ENCODE measurements at regions not wholly inside any gene's neighbourhood (a gene's known extent, or its start where the extent isn't known, plus 50 kb on each side); places are given as distances from the start of the nearest gene placed in this dataset.
A peak's percentile ranks its signal among the peaks of the same experiment; 100 is the strongest.

- no peak for DNase-seq
These were observed 87.3 kb upstream of the TOMM7 start for GRCh38 chr7:22909917-22910316.

DNA sequence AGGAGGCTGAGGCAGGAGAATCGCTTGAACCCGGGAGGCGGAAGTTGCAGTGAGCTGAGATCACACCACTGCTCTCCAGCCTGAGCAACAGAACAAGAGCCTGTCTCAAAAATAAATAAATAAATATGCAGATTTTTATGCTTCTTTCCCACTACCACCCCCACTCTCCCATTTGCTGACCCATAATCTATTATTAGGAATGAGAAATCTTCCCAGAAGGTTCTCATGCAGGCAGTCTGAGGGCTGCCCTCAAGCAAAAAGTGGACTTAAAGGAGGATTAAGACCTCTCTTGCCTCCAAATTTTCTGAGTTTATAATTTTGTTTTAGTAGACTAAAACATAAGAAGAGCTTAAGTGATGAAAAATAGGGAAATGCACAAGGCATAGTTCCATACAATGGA lies 85.2 kb upstream of the TOMM7 start:
- no peak for DNase-seq

- no peak for DNase-seq
These were observed 78.1 kb upstream of the TOMM7 start for GRCh38 chr7:22900784-22901183.

DNA sequence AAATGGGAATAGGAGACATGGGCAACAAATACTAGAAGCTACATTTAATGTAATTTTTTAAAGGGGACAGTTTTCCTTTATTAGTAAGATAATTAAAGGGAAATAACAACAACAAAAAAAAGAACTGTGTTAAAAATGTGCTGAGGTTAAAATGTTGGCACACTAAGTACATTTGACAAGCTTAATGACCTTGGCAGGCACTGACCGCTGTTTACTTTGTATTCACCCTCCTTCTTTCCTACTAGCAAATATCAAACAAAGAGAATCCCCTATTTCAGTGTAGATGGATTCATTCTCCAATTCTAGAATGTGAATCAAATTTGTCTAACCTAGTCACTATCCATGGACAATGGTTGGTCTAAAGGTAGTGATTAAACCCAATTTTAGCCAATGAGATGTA lies 77.5 kb upstream of the TOMM7 start:
- peak; percentile 25 for DNase-seq

GRCh38 chr7:22896917-22897316 lies 74.3 kb upstream of the TOMM7 start:
- DNase-seq: no peak

- DNase-seq: no peak
These were observed 73.1 kb upstream of the TOMM7 start for GRCh38 chr7:22895828-22896165.

DNA sequence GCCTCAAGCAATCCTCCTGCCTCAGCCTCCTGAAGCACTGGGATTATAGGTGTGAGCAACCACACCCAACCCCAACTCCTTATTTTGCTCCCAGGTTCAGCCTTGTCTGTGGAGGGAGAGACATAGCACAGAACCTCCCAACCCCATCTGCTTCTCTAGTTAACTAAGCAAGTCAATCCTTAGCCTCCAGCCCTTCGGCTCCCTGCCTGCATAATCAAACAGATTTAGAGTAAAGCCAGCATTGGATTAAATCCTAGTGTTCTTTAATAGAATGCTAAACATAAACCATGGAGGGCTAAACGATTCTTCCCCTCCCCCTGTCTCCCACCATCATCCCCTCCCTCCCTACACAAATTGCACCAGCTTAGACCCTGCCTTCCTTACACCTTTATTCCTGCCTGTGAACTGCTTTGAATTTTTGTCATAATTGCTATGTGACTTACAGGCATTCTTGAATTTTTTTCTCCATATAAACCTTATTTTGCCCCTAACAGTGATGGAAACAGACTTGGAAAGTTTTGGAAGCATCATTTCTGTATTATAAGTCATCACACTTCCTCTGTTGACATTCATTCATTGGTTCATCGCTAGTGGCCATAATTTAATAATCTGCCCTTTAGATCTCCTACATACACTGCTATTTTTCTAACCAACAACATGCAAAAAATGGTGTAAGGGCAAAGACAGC lies 72.6 kb upstream of the TOMM7 start:
- no peak for DNase-seq

DNA sequence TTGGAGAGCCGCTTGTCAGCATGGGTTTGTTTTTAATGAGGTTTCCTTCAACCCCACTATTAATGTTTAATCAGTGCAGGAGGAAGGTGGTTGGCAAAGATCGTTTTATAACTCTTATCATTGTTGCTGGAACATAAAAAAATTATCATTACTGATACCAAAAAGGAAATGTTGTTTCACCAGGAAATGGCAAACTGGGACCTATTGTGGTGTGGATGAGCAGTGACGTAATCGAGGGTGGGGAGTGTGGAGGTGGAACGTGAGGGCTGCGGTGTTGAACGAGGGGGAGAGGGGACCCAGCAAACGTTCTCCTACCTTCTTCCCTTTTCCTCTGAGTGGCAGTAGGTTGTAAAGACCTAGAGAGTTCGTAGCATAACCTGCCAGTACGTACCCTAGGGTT lies 71.9 kb upstream of the TOMM7 start:
- no peak for DNase-seq

DNA sequence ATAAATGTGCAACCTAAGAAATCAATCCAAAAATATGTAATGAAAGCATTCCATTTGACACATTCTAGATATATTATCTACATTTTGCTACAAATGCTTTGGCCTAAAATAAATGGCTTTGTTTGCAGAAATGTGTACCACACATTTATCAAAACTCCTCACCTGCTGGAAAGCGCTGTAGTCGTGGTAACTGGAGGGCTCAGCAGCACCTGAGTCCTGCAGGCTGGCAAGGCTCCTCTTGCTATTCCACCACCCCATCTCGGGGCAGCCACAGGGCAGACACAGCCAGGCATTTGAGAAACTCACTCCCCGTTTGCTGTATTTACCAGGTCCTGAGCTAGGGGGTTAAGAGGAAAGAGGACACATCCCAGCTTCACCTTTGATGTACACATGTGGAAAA lies 68.1 kb upstream of the TOMM7 start:
- DNase-seq: no peak

GRCh38 chr7:22885797-22886261 lies 63.2 kb upstream of the TOMM7 start:
- peak; percentile 55 for DNase-seq

- no peak for DNase-seq
These were observed 62.5 kb upstream of the TOMM7 start for GRCh38 chr7:22884911-22885788.

GRCh38 chr7:22882106-22882505 lies 59.5 kb upstream of the TOMM7 start:
- DNase-seq: no peak

DNA sequence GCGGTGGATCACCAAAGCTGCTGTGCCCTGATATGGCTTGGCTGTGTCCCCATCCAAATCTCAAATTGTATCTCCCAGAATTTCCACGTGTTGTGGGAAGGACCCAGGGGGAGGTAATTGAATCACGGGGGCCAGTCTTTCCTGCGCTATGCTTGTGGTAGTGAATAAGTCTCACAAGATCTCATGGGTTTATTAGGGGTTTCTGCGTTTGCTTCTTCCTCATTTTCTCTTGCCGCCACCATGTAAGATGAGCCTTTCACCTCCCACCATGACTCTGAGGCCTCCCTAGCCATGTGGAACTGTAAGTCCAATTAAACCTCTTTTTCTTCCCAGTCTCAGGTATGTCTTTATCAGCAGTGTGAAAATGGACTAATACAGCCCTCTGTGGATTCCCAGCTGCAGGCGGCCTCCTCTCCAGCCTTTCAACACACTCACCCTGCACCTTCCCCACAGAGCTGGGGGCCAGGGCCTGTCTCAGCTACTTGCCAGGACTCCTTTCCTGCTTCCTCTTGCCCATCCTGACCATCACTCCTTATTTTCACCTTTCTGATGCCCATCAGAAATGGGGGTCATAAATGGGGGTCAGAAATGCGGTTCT lies 57.2 kb upstream of the TOMM7 start:
- DNase-seq: no peak

- DNase-seq: no peak
These were observed 56.6 kb upstream of the TOMM7 start for GRCh38 chr7:22879280-22879679.

DNA sequence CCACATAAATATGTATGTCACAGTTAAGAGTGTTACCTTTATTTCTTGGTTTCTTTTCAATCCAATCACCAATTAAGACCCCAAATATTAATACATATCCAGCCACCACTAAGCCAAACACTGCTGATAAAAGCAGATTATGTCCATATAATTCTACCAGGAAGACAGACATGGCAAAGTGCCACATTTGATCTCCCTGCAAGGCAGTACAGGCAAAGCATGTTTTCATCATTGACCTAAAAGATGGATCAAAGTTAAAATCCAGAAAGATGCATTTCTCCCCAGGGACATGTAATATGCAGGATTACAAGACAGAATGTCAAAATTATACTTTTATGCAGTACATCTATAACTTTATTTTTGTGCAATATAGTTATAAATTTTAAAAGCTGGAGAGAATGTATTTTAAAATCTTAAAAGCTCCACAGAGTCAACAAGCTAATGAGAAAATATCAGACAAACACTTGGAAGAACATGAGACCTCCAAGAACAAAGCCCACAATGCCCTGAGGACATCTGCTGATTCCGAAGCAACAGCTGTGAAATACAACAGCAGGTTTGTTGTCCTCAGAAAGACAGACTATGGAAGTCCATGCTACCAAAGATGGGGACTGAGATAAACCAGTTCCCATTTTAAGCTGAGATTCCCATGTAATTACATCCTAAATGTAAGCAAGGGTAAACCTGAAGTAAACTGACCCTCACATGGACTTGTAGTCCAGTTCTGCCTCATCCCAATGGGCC lies 54.5 kb upstream of the TOMM7 start:
- no peak for DNase-seq

- DNase-seq: no peak
These were observed 52.8 kb upstream of the TOMM7 start for GRCh38 chr7:22875470-22875869.

- DNase-seq: no peak
These were observed 52.3 kb upstream of the TOMM7 start for GRCh38 chr7:22874904-22875303.
